ENCODE measurements at regions not wholly inside any gene's neighbourhood (a gene's known extent, or its start where the extent isn't known, plus 50 kb on each side); places are given as distances from the start of the nearest gene placed in this dataset.

DNA sequence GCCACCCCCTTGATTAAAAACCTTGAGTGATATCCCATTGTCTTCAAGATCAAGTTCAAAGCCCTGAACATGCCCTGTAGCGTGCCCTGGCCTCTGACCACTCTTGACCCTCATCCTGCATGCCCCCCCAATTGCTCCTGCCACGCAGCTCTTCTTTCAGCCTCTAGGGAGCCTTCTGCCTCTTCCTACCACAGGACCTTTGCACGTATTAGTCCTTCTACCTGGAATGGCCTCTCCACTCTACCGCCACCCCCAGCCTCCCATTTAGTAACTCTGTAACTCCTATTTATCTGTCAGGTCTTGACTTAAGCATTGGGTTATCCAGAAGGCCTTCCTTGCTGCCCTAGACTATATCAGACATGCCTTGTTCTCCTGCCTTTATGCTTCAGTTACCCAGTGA is 203.6 kb downstream of the TRIM29 start:
- ATAC-seq (no peak), DNase-seq (no peak)
- intact Hi-C loops (cut with DNase I), result no loop called here
- H3K27ac ChIP-seq, result no peak overlapping the region
- no peaks in the 10 kb centered on the region for H3K4me1 ChIP-seq
- no peak overlapping the region for H3K4me3 ChIP-seq
- no peak for TF ChIP-seq POLR2A (IDR thresholded peaks at IDR 0.05)
- TF ChIP-seq, protein P1, sequence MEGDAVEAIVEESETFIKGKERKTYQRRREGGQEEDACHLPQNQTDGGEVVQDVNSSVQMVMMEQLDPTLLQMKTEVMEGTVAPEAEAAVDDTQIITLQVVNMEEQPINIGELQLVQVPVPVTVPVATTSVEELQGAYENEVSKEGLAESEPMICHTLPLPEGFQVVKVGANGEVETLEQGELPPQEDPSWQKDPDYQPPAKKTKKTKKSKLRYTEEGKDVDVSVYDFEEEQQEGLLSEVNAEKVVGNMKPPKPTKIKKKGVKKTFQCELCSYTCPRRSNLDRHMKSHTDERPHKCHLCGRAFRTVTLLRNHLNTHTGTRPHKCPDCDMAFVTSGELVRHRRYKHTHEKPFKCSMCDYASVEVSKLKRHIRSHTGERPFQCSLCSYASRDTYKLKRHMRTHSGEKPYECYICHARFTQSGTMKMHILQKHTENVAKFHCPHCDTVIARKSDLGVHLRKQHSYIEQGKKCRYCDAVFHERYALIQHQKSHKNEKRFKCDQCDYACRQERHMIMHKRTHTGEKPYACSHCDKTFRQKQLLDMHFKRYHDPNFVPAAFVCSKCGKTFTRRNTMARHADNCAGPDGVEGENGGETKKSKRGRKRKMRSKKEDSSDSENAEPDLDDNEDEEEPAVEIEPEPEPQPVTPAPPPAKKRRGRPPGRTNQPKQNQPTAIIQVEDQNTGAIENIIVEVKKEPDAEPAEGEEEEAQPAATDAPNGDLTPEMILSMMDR (IDR thresholded peaks at IDR 0.05), result no peak
- no peaks in the 10 kb centered on the region for H3K9me3 ChIP-seq
- peaks cover 0 to 12% (median 0%) of the 10 kb centered on the region in 9 donors for H3K27me3 ChIP-seq
- WGBS, 4 donors, result 86 to 92% (median 88%) methylated on average over 4 of the region's 4 CpGs
- H3K36me3 ChIP-seq, result no peaks in the 10 kb centered on the region

DNA sequence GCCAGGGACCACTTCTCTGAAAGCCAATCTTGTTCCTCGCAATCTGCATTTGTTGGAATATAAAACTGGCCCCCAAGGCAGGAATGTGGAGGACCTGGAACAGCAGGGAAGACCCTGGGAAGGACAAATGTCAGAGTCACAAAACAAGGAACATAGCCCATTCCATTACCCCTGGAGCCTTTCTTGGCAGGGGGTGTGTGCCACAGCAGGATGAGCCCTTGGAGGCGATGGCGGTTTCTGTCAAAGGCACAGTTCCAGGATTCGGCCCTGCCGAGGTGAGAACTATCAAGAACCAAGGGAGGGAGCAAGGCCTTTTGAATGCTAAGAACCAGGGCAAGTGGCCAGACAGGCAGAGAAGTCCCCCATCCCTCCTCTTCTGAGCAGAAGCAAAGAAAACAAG is 204.3 kb downstream of the TRIM29 start:
- no peaks in the 10 kb centered on the region for H3K9me3 ChIP-seq
- H3K36me3 ChIP-seq, result no peaks in the 10 kb centered on the region
- H3K27ac ChIP-seq, result no peak overlapping the region
- peaks cover 0 to 7% (median 0%) of the 10 kb centered on the region in 9 donors for H3K27me3 ChIP-seq
- H3K4me3 ChIP-seq, result no peak overlapping the region
- DNase-seq (no peak), ATAC-seq (no peak)
- 46 to 57% (median 48%) methylated on average over 5 of the region's 5 CpGs for whole genome bisulfite sequencing, 4 donors
- TF ChIP-seq, protein P1 (IDR thresholded peaks at IDR 0.05), result no peak
- TF ChIP-seq POLR2A (IDR thresholded peaks at IDR 0.05), result no peak
- intact Hi-C loops (cut with DNase I), result no loop called here
- no peaks in the 10 kb centered on the region for H3K4me1 ChIP-seq

DNA sequence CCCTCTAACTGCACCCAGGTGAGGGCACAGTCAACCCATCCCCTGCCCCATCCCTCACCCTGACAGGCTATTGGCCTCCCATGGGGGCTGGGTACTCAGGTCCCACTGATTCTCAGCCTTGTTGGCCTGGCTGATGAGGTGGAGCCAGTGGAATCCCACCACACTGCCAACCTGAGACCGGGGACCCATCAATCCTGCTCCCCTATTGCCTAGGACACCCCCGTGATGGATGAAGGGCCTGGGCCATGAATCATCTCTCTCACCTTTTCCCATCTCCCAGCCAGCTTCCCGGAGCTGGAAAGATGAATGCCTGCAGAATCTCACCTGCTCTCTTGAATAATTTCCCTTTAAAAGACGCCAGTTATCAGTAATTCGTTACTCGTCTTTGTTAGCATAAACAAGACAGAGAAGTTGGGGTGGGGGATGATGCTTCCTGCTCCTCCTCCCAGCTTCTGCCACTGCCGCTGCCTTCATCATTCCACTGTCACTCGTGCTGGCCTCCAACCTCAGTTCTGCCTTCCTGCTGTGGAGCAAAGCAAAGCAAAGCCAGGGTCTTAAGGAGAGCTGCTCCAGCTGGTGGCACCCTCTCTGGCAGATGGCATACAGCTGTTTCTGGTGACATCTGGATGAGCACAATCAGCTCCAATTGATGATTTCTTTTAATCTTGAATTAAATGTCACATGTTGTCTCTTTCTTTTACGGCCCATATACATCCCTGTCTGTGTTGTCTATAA is 204.0 kb upstream of the NECTIN1 start:
- intact Hi-C loops (cut with DNase I), result no loop called here
- no peak overlapping the region for H3K4me3 ChIP-seq
- ATAC-seq (no peak), DNase-seq (no peak)
- no peaks in the 10 kb centered on the region for H3K4me1 ChIP-seq
- H3K27ac ChIP-seq, result no peak overlapping the region
- no peak for TF ChIP-seq POLR2A (IDR thresholded peaks at IDR 0.05)
- TF ChIP-seq, protein P1 (IDR thresholded peaks at IDR 0.05), result no peak
- peaks cover 0 to 7% (median 0%) of the 10 kb centered on the region in 9 donors for H3K27me3 ChIP-seq
- no peaks in the 10 kb centered on the region for H3K9me3 ChIP-seq
- H3K36me3 ChIP-seq, result no peaks in the 10 kb centered on the region
- WGBS, 4 donors, result 58 to 68% (median 64%) methylated on average over 9 of the region's 9 CpGs

DNA sequence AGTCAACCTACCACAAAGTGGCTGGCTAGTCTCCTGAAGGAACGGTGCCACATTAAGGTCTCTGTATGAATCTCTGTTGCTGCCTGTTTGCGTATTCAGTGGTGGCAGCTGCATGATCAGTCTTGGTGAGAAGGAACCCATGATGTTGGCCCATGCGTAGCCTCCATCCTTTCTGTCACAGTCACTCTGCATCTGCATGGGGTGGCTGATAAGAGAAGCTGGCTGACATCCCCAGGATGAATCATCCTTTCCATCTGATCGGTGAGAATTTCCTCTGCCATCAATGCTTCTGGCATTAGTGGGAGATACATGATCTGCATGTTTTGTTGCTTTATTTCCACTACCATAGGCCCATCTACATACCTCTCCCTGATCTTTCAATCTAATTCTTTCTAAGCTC is 199.0 kb upstream of the NECTIN1 start:
- ATAC-seq, result no peak
- Histone ChIP-seq H3K4me3 (no peak overlapping the region), H3K36me3 (no peaks in the 10 kb centered on the region), H3K9me3 (no peaks in the 10 kb centered on the region), H3K27me3 (peaks cover 0 to 10% (median 0%) of the 10 kb centered on the region in 9 donors), H3K27ac (no peak overlapping the region), H3K4me1 (no peaks in the 10 kb centered on the region)
- 72 to 73% (median 73%) methylated on average over 4 of the region's 4 CpGs for WGBS, 4 donors
- TF ChIP-seq, protein P1 (IDR thresholded peaks at IDR 0.05), result no peak
- no peak for TF ChIP-seq POLR2A (IDR thresholded peaks at IDR 0.05)
- intact Hi-C loops (cut with DNase I), result no loop called here
- no peak for DNase-seq
